SU-DHL-6 (cell line): ENCODE measurements at regions not wholly inside any gene's neighbourhood (a gene's known extent, or its start where the extent isn't known, plus 50 kb on each side); places are given as distances from the start of the nearest gene placed in this dataset.

Experiments used
- EZH2phosphoT487 ChIP-seq: fragments of 200-600 bp; sonication (generic), shearing (Covaris generic); conservative IDR thresholded peaks from 2 replicates; pipeline ENCODE4 v1.6.1; 2018; ENCODE audit warnings: mild to moderate bottlenecking, antibody characterized with exemption, low read length, moderate library complexity, mixed read lengths
- TF ChIP-seq, protein P1 (sequence below): fragments of 200-600 bp; sonication (generic); IDR thresholded peaks from one replicate; pipeline ENCODE4 v1.5.1; 2017; ENCODE audit warnings: antibody characterized with exemption, mild to moderate bottlenecking, low read length, moderate library complexity; ENCODE audit not compliant: insufficient read depth, poor library complexity, severe bottlenecking

DNA sequence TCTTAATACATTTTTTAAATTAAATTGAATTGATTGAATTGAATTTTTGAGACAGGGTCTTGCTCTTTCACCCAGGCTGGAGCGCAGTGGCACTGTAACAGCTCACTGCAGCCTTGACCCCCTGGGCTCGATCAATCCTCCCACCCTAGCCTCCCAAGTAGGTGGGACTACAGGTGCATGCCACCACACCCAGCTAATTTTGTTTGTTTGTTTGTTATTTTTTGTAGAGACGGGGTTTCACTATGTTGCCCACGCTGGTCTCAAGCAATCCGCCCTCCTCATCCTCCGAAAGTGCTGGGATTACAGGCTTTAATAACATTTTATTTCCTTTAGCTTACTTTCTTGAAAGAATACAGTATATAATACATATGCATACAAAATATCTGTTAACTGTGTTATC lies 226.9 kb downstream of the BUD13 start:
- TF ChIP-seq, protein P1, sequence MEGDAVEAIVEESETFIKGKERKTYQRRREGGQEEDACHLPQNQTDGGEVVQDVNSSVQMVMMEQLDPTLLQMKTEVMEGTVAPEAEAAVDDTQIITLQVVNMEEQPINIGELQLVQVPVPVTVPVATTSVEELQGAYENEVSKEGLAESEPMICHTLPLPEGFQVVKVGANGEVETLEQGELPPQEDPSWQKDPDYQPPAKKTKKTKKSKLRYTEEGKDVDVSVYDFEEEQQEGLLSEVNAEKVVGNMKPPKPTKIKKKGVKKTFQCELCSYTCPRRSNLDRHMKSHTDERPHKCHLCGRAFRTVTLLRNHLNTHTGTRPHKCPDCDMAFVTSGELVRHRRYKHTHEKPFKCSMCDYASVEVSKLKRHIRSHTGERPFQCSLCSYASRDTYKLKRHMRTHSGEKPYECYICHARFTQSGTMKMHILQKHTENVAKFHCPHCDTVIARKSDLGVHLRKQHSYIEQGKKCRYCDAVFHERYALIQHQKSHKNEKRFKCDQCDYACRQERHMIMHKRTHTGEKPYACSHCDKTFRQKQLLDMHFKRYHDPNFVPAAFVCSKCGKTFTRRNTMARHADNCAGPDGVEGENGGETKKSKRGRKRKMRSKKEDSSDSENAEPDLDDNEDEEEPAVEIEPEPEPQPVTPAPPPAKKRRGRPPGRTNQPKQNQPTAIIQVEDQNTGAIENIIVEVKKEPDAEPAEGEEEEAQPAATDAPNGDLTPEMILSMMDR, result no peak
- TF ChIP-seq EZH2phosphoT487, result no peak
